Smooth muscle cell (in vitro differentiated cells): ENCODE measurements at regions not wholly inside any gene's neighbourhood (a gene's known extent, or its start where the extent isn't known, plus 50 kb on each side); places are given as distances from the start of the nearest gene placed in this dataset.

Source experiments
- DNase-seq: peaks from one replicate; lab custom pipeline; 2025; ENCODE audit not compliant: unreplicated experiment; lab: John Stamatoyannopoulos, UW
- H2AFZ ChIP-seq: fragments of 200-600 bp; sonication (generic); 2 replicates; pipeline ENCODE4 v1.6.0; 2016; ENCODE audit warnings: antibody characterized with exemption, low read depth, mild to moderate bottlenecking
- H3F3A ChIP-seq: fragments of 200-600 bp; sonication (generic); 2 replicates; pipeline ENCODE4 v1.6.0; 2017; ENCODE audit warnings: antibody characterized with exemption, low read depth
- H3K27ac ChIP-seq: fragments of 200-600 bp; sonication (generic); 2 replicates; pipeline ENCODE4 v1.5.1; 2016; ENCODE audit warnings: low read depth, mild to moderate bottlenecking
- H3K27me3 ChIP-seq: fragments of 200-600 bp; sonication (generic); 2 replicates; pipeline ENCODE4 v1.6.1; 2016; ENCODE audit warnings: low read depth, mild to moderate bottlenecking
- H3K36me3 ChIP-seq: fragments of 200-600 bp; sonication (generic); 2 replicates; pipeline ENCODE4 v1.5.1; 2016; ENCODE audit warnings: low read depth
- H3K4me1 ChIP-seq: fragments of 200-600 bp; sonication (generic); 2 replicates; pipeline ENCODE4 v1.5.1; 2016; ENCODE audit warnings: low read depth
- H3K4me2 ChIP-seq: fragments of 200-600 bp; sonication (generic); 2 replicates; pipeline ENCODE4 v1.6.0; 2016; ENCODE audit warnings: mild to moderate bottlenecking
- H3K4me3 ChIP-seq: fragments of 200-600 bp; sonication (generic); 2 replicates; pipeline ENCODE4 v1.5.1; 2016; ENCODE audit warnings: mild to moderate bottlenecking
- H3K79me2 ChIP-seq: fragments of 200-600 bp; sonication (generic); 2 replicates; pipeline ENCODE4 v1.6.0; 2016; ENCODE audit warnings: low read depth, mild to moderate bottlenecking
- H3K9ac ChIP-seq: fragments of 200-600 bp; sonication (generic); 2 replicates; pipeline ENCODE4 v1.6.0; 2016; ENCODE audit warnings: low read depth
- H3K9me3 ChIP-seq: fragments of 200-600 bp; sonication (generic); replicated peaks from 2 replicates; pipeline ENCODE4 v1.5.1; 2016; ENCODE audit warnings: low read depth
- H4K20me1 ChIP-seq: fragments of 200-600 bp; sonication (generic); 2 replicates; pipeline ENCODE4 v1.6.0; 2016; ENCODE audit warnings: low read depth
- WGBS: methylation state at CpG from one replicate; pipeline ENCODE4 v1.1.7; 2016; ENCODE audit warnings: low lambda C conversion rate; 5-methylcytosine and 5-hydroxymethylcytosine counted together
- TF ChIP-seq, protein P1 (sequence below): fragments of 200-600 bp; sonication (generic); IDR thresholded peaks from 2 replicates; pipeline ENCODE4 v1.5.1; 2017; ENCODE audit warnings: borderline replicate concordance, mild to moderate bottlenecking, antibody characterized with exemption; ENCODE audit not compliant: insufficient read depth, poor library complexity, severe bottlenecking

DNA sequence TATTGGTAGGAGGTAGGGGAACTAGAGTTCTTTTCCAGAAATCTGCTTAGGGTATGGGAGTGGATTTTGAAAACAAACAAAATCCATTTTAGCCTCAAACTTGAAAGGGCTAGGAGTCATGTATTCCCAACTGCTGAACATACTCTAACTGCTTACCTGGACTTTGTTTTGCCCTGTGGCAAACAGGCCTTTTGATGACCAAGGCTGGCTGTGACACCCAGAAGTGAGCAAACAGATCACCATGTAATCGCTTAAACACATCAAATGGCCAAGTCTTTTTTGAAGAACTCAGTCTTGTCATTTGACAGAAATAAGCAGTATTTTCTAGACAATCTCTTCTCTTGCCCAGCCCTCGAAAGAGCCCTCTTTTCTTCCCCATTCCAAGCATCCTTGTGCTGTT, 203.4 kb downstream of the KIT start:
- TF ChIP-seq, protein P1, sequence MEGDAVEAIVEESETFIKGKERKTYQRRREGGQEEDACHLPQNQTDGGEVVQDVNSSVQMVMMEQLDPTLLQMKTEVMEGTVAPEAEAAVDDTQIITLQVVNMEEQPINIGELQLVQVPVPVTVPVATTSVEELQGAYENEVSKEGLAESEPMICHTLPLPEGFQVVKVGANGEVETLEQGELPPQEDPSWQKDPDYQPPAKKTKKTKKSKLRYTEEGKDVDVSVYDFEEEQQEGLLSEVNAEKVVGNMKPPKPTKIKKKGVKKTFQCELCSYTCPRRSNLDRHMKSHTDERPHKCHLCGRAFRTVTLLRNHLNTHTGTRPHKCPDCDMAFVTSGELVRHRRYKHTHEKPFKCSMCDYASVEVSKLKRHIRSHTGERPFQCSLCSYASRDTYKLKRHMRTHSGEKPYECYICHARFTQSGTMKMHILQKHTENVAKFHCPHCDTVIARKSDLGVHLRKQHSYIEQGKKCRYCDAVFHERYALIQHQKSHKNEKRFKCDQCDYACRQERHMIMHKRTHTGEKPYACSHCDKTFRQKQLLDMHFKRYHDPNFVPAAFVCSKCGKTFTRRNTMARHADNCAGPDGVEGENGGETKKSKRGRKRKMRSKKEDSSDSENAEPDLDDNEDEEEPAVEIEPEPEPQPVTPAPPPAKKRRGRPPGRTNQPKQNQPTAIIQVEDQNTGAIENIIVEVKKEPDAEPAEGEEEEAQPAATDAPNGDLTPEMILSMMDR: no peak
- Histone ChIP-seq H4K20me1 (no peaks in the 10 kb centered on the region), H3K4me2 (no peak overlapping the region), H3K27me3 (peaks cover 5% of the 10 kb centered on the region), H3K9me3 (no peaks in the 10 kb centered on the region), H3K27ac (no peak overlapping the region), H3K36me3 (no peaks in the 10 kb centered on the region), H3F3A (no peaks in the 10 kb centered on the region), H3K79me2 (no peaks in the 10 kb centered on the region), H2AFZ (no peak overlapping the region), H3K4me1 (no peaks in the 10 kb centered on the region), H3K4me3 (no peak overlapping the region), H3K9ac (no peak overlapping the region)
- 74% methylated on average over 2 of the region's 2 CpGs for WGBS
- no peak for DNase-seq

DNA sequence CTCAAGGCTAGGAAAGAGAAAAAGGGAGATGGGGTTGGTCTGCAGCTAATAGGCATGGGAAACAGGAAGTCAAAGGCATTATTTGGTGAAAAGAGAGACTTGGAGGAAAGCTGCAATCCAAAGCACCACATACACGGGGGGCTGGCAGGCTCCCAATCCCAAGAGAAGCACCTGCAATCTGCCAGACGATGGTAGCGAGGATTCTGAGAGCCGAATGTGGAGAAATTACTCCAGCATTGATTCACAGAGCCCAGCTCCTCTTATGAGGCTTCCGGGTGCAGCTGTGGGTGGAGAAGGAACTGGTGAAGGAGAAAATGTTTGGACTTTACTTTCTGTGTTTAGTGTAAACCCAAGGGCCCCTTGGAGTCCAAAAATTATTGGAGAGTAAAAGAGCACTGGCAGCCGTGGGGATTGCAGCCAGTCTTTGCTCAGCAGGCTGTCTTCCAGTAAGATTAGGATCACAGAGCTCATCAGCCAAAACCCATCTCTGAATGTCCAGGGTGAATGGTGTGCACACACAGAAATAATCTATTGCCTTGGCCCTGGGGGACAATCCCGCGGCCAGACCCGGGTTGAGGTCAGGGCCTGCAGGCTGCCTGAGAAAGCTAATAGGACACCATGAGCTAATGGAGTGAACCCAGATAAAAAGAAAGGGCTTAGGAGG, 197.6 kb downstream of the KIT start:
- no peak for DNase-seq
- no peak overlapping the region for H3K9ac ChIP-seq
- no peaks in the 10 kb centered on the region for H3K4me1 ChIP-seq
- no peaks in the 10 kb centered on the region for H3K79me2 ChIP-seq
- H3K4me2 ChIP-seq: no peak overlapping the region
- H3F3A ChIP-seq: no peaks in the 10 kb centered on the region
- H3K27me3 ChIP-seq: peaks cover 5% of the 10 kb centered on the region
- H2AFZ ChIP-seq: no peak overlapping the region
- no peak overlapping the region for H3K4me3 ChIP-seq
- H3K27ac ChIP-seq: no peak overlapping the region
- TF ChIP-seq, protein P1: no peak
- no peaks in the 10 kb centered on the region for H3K36me3 ChIP-seq
- no peaks in the 10 kb centered on the region for H4K20me1 ChIP-seq
- 94% methylated on average over 9 of the region's 9 CpGs for whole genome bisulfite sequencing
- H3K9me3 ChIP-seq: no peaks in the 10 kb centered on the region

DNA sequence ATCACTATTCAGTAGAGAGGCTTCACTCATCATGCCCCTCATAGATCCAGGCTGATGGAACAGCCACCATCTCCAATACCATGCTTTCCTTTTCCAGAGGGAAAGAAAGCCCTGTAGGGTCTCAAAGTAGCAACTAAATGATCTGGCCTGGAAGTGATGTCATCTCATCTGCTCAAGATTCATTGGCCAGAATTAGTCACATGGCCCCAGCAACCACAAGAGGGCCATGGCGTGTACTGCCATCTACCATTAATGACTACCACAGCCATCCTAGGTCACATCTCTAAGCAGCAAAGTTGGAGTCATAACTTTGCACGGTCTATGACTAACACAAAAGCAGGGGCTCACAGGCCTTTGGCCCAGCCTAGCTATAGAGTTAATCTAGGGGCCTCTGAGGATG, 194.8 kb downstream of the KIT start:
- no peaks in the 10 kb centered on the region for H4K20me1 ChIP-seq
- H3K27me3 ChIP-seq: peaks cover 3% of the 10 kb centered on the region
- no peak overlapping the region for H3K27ac ChIP-seq
- no peaks in the 10 kb centered on the region for H3K36me3 ChIP-seq
- H3K4me1 ChIP-seq: no peaks in the 10 kb centered on the region
- WGBS: 94% methylated on average over 2 of the region's 2 CpGs
- H3F3A ChIP-seq: no peaks in the 10 kb centered on the region
- TF ChIP-seq, protein P1: no peak
- no peak overlapping the region for H3K9ac ChIP-seq
- H3K79me2 ChIP-seq: no peaks in the 10 kb centered on the region
- no peak overlapping the region for H3K4me2 ChIP-seq
- H3K4me3 ChIP-seq: no peak overlapping the region
- no peak for DNase-seq
- no peak overlapping the region for H2AFZ ChIP-seq
- H3K9me3 ChIP-seq: no peaks in the 10 kb centered on the region

DNA sequence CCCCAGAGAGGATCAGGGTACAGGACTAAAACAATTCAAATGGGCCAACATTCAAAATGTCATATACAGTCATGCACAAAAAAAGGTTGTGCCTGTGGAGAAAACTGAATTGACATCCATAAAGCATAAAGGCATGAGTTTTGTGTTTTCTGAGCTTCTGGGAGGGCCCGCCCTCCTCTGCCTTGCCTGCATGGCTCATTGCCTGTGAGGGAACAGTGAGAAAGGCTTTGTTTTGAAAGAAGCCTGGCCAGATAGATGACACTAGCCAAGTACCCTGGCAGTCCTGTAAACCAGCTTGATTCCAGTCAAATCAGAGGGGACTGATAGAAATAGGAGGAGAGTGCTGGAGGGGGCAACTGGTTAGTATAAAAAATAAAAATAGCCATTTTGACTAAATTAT, 194.3 kb downstream of the KIT start:
- TF ChIP-seq, protein P1: no peak
- Histone ChIP-seq H3K27ac (no peak overlapping the region), H3K27me3 (no peaks in the 10 kb centered on the region), H4K20me1 (no peaks in the 10 kb centered on the region), H3F3A (no peaks in the 10 kb centered on the region), H3K9ac (no peak overlapping the region), H3K4me1 (no peaks in the 10 kb centered on the region), H3K9me3 (no peaks in the 10 kb centered on the region), H3K4me2 (no peak overlapping the region), H2AFZ (no peak overlapping the region), H3K36me3 (no peaks in the 10 kb centered on the region), H3K4me3 (no peak overlapping the region), H3K79me2 (no peaks in the 10 kb centered on the region)
- no peak for DNase-seq
- WGBS: 100% methylated on average over 1 of the region's 1 CpG
